ENCODE measurements at regions not wholly inside any gene's neighbourhood (a gene's known extent, or its start where the extent isn't known, plus 50 kb on each side); places are given as distances from the start of the nearest gene placed in this dataset.

- H3K4me3 Mint-ChIP-seq (ENCODE audit: unreplicated experiment) = no peak overlapping the region
- no peak for TF ChIP-seq CTCF (IDR thresholded peaks at IDR 0.05)
- H3K27me3 Mint-ChIP-seq (ENCODE audit: low read depth) = peaks cover 38% of the 10 kb centered on the region
- no peak for DNase-seq (ENCODE audit: low spot score)
- no peaks in the 10 kb centered on the region for H3K36me3 Mint-ChIP-seq (ENCODE audit: low read depth)
- H3K27ac Mint-ChIP-seq (ENCODE audit: unreplicated experiment) = no peak overlapping the region
- H3K9me3 Mint-ChIP-seq (ENCODE audit: low read depth) = no peaks in the 10 kb centered on the region
- no peaks in the 10 kb centered on the region for H3K4me1 Mint-ChIP-seq (ENCODE audit: low read depth)
These were observed 63.3 kb upstream of the TRPC3 start for GRCh38 chr4:122015203-122015602.

DNA sequence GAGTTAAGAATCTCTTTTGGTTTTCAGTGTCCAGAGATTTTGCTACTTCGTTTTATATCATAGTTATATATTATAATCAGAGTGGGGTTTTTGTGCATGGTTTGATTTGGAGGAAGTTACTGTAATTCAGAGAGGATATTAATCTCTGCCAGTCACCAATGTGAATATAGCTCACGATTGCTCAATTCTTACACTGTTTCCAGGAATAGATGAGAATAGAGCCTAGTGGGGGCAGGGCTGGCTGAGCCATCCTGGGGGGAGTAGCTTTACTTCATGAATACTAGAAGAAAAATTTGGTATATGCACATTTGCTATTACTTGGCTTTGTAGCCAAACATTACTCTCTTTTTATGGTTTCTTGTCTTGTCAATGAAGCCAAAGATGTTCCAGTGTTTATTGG lies 60.9 kb upstream of the TRPC3 start:
- Mint-ChIP-seq H3K27ac (ENCODE audit: unreplicated experiment) (no peak overlapping the region), H3K4me1 (ENCODE audit: low read depth) (no peaks in the 10 kb centered on the region), H3K4me3 (ENCODE audit: unreplicated experiment) (no peak overlapping the region), H3K27me3 (ENCODE audit: low read depth) (peaks cover 24% of the 10 kb centered on the region), H3K9me3 (ENCODE audit: low read depth) (no peaks in the 10 kb centered on the region), H3K36me3 (ENCODE audit: low read depth) (no peaks in the 10 kb centered on the region)
- no peak for TF ChIP-seq CTCF (IDR thresholded peaks at IDR 0.05)
- no peak for DNase-seq (ENCODE audit: low spot score)

GRCh38 chr4:122010610-122011009 lies 58.8 kb upstream of the TRPC3 start:
- Mint-ChIP-seq H3K9me3 (ENCODE audit: low read depth) (no peaks in the 10 kb centered on the region), H3K27ac (ENCODE audit: unreplicated experiment) (no peak overlapping the region), H3K4me3 (ENCODE audit: unreplicated experiment) (no peak overlapping the region), H3K36me3 (ENCODE audit: low read depth) (no peaks in the 10 kb centered on the region), H3K4me1 (ENCODE audit: low read depth) (no peaks in the 10 kb centered on the region), H3K27me3 (ENCODE audit: low read depth) (peaks cover 27% of the 10 kb centered on the region)
- TF ChIP-seq CTCF (IDR thresholded peaks at IDR 0.05) = no peak
- DNase-seq (ENCODE audit: low spot score) = no peak

- no peaks in the 10 kb centered on the region for H3K9me3 Mint-ChIP-seq (ENCODE audit: low read depth)
These were observed 57.7 kb upstream of the TRPC3 start for GRCh38 chr4:122009524-122009923.

GRCh38 chr4:122007016-122007415 lies 55.2 kb upstream of the TRPC3 start:
- no peaks in the 10 kb centered on the region for H3K36me3 Mint-ChIP-seq (ENCODE audit: low read depth)
- peaks cover 30% of the 10 kb centered on the region for H3K27me3 Mint-ChIP-seq (ENCODE audit: low read depth)
- DNase-seq (ENCODE audit: low spot score) = no peak
- H3K27ac Mint-ChIP-seq (ENCODE audit: unreplicated experiment) = no peak overlapping the region
- peaks cover 8% of the 10 kb centered on the region for H3K4me1 Mint-ChIP-seq (ENCODE audit: low read depth)
- no peak overlapping the region for H3K4me3 Mint-ChIP-seq (ENCODE audit: unreplicated experiment)
- no peaks in the 10 kb centered on the region for H3K9me3 Mint-ChIP-seq (ENCODE audit: low read depth)
- no peak for TF ChIP-seq CTCF (IDR thresholded peaks at IDR 0.05)

More at GRCh38 chr4:122009524-122009923, 57.7 kb upstream of the TRPC3 start:
- Mint-ChIP-seq H3K27ac (ENCODE audit: unreplicated experiment) (no peak overlapping the region), H3K27me3 (ENCODE audit: low read depth) (peaks cover 27% of the 10 kb centered on the region), H3K4me3 (ENCODE audit: unreplicated experiment) (no peak overlapping the region), H3K4me1 (ENCODE audit: low read depth) (peaks cover 8% of the 10 kb centered on the region), H3K36me3 (ENCODE audit: low read depth) (no peaks in the 10 kb centered on the region)
- no peak for TF ChIP-seq CTCF (IDR thresholded peaks at IDR 0.05)
- DNase-seq (ENCODE audit: low spot score) = no peak
